A549 (cell line): ENCODE measurements at regions not wholly inside any gene's neighbourhood (a gene's known extent, or its start where the extent isn't known, plus 50 kb on each side); places are given as distances from the start of the nearest gene placed in this dataset.

Experiments
- CBX8 ChIP-seq: fragments of 200-600 bp; sonication (generic); IDR thresholded peaks from 2 replicates; pipeline ENCODE4 v1.6.1; 2016
- CHD2 ChIP-seq: fragments of 150-350 bp; IDR thresholded peaks from 2 replicates; pipeline ENCODE4 v1.6.1; 2014; ENCODE audit warnings: low read length; ENCODE audit not compliant: partially characterized antibody
- ESRRA ChIP-seq: fragments of 150-350 bp; IDR thresholded peaks from 2 replicates; pipeline ENCODE4 v1.6.1; 2014; ENCODE audit warnings: mild to moderate bottlenecking, low read length, borderline replicate concordance
- HMGXB4 ChIP-seq: fragments of 250-450 bp; sonication (Bioruptor Pico); IDR thresholded peaks from 2 replicates; pipeline ENCODE4 v1.5.0; 2021; ENCODE audit warnings: mild to moderate bottlenecking, moderate library complexity, borderline replicate concordance
- MAFK ChIP-seq: fragments of 450-650 bp; IDR thresholded peaks from 2 replicates; pipeline ENCODE4 v1.6.1; 2014; ENCODE audit not compliant: partially characterized antibody
- MAZ ChIP-seq: fragments of 150-350 bp; IDR thresholded peaks from 2 replicates; pipeline ENCODE4 v1.6.1; 2014; ENCODE audit warnings: antibody characterized with exemption, low read depth, low read length, borderline replicate concordance
- POLR2A ChIP-seq: IDR thresholded peaks from 2 replicates; pipeline ENCODE4 v1.6.1; 2012; ENCODE audit warnings: mild to moderate bottlenecking, low read length
- RAD21 ChIP-seq, 2 experiments: fragments of >200 bp in 1 of 2; sonication (Bioruptor Twin) in 1 of 2; formaldehyde crosslinking in 1 of 2; IDR thresholded peaks in 1 of 2; conservative IDR thresholded peaks in 1 of 2; 2 replicates in 1 of 2; 3 replicates in 1 of 2; pipeline ENCODE4 v1.6.1; 2012 to 2018; ENCODE audit warnings: inconsistent platforms in 1 of 2
- RFX5 ChIP-seq: fragments of 450-650 bp; IDR thresholded peaks from 2 replicates; pipeline ENCODE4 v1.7.1; 2014; ENCODE audit warnings: antibody characterized with exemption, mild to moderate bottlenecking, moderate library complexity
- RNF2 ChIP-seq: fragments of 200-600 bp; sonication (generic); IDR thresholded peaks from 2 replicates; pipeline ENCODE4 v1.6.1; 2016; ENCODE audit warnings: low read depth, mild to moderate bottlenecking, antibody characterized with exemption, moderate library complexity, borderline replicate concordance
- TF ChIP-seq, protein P1 (sequence below): fragments of >200 bp; sonication (Bioruptor Twin); formaldehyde crosslinking; IDR thresholded peaks from 3 replicates; pipeline ENCODE4 v1.5.1; 2016
- TF ChIP-seq, protein P2 (sequence below): fragments of 450-650 bp; IDR thresholded peaks from 2 replicates; pipeline ENCODE4 v1.6.1; 2014; ENCODE audit warnings: antibody characterized with exemption

- no peak for TF ChIP-seq CBX8
- TF ChIP-seq, protein P1, sequence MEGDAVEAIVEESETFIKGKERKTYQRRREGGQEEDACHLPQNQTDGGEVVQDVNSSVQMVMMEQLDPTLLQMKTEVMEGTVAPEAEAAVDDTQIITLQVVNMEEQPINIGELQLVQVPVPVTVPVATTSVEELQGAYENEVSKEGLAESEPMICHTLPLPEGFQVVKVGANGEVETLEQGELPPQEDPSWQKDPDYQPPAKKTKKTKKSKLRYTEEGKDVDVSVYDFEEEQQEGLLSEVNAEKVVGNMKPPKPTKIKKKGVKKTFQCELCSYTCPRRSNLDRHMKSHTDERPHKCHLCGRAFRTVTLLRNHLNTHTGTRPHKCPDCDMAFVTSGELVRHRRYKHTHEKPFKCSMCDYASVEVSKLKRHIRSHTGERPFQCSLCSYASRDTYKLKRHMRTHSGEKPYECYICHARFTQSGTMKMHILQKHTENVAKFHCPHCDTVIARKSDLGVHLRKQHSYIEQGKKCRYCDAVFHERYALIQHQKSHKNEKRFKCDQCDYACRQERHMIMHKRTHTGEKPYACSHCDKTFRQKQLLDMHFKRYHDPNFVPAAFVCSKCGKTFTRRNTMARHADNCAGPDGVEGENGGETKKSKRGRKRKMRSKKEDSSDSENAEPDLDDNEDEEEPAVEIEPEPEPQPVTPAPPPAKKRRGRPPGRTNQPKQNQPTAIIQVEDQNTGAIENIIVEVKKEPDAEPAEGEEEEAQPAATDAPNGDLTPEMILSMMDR: no peak
- TF ChIP-seq MAZ: no peak
- TF ChIP-seq CHD2: no peak
- no peak for TF ChIP-seq HMGXB4
- no peak for TF ChIP-seq RFX5
- no peak for TF ChIP-seq POLR2A
- TF ChIP-seq RNF2: no peak
- no peak for TF ChIP-seq MAFK
- TF ChIP-seq ESRRA: no peak
- TF ChIP-seq, protein P2, sequence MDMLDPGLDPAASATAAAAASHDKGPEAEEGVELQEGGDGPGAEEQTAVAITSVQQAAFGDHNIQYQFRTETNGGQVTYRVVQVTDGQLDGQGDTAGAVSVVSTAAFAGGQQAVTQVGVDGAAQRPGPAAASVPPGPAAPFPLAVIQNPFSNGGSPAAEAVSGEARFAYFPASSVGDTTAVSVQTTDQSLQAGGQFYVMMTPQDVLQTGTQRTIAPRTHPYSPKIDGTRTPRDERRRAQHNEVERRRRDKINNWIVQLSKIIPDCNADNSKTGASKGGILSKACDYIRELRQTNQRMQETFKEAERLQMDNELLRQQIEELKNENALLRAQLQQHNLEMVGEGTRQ: no peak
- TF ChIP-seq RAD21 (conservative IDR thresholded peaks at IDR 0.05 in 1 of 2, IDR thresholded peaks at IDR 0.05 in 1 of 2): no peak
Observed at GRCh38 chr3:168615493-168616020, 519.8 kb upstream of the GOLIM4 start.
